ENCODE measurements at regions not wholly inside any gene's neighbourhood (a gene's known extent, or its start where the extent isn't known, plus 50 kb on each side); places are given as distances from the start of the nearest gene placed in this dataset.

DNA sequence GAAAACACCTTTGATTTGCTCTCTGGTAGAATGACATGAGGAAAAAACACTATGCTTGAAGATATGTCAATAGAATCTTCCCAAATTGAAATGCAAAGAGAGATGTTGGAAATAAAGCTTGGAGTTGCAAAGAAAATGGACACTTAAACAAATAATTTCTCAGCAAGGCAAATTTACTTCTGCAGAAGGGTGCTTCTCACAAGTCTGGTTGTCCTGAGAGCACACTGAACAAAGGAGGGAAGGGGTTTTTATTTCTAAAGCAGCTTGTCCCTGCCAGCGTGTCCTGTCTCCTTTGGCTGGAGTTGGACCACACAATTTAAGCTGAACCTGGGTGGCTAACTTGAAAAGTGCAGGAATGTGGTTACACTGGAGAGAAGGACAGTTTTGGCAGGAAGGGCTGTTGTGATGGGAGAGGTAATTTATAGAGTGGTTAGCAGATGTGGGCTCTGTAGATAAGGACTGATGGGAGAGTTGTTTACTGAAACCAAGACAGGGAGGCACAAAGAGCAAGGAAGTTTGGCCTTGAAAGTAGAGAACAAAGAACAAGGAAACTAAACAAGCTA lies 454.6 kb upstream of the EYS start:
- TF ChIP-seq, protein P1, sequence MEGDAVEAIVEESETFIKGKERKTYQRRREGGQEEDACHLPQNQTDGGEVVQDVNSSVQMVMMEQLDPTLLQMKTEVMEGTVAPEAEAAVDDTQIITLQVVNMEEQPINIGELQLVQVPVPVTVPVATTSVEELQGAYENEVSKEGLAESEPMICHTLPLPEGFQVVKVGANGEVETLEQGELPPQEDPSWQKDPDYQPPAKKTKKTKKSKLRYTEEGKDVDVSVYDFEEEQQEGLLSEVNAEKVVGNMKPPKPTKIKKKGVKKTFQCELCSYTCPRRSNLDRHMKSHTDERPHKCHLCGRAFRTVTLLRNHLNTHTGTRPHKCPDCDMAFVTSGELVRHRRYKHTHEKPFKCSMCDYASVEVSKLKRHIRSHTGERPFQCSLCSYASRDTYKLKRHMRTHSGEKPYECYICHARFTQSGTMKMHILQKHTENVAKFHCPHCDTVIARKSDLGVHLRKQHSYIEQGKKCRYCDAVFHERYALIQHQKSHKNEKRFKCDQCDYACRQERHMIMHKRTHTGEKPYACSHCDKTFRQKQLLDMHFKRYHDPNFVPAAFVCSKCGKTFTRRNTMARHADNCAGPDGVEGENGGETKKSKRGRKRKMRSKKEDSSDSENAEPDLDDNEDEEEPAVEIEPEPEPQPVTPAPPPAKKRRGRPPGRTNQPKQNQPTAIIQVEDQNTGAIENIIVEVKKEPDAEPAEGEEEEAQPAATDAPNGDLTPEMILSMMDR (IDR thresholded peaks at IDR 0.05) = no peak
- TF ChIP-seq ZFX (IDR thresholded peaks at IDR 0.05; ENCODE audit: borderline replicate concordance) = no peak
